ENCODE measurements at regions not wholly inside any gene's neighbourhood (a gene's known extent, or its start where the extent isn't known, plus 50 kb on each side); places are given as distances from the start of the nearest gene placed in this dataset.
"Not testable (repeated sequence)": the region's sequence is repeated elsewhere in the genome, so short reads cannot be mapped to it uniquely, and the experiment has no call there.

- TF ChIP-seq CTCF (IDR thresholded peaks at IDR 0.05); ARID4B (CRISPR knock-in tag; IDR thresholded peaks at IDR 0.05; ENCODE audit: borderline replicate concordance); TEAD4 (CRISPR knock-in tag; IDR thresholded peaks at IDR 0.05); CREM (CRISPR knock-in tag; IDR thresholded peaks at IDR 0.05); NR1H2 (CRISPR knock-in tag; IDR thresholded peaks at IDR 0.05); TP53 (CRISPR knock-in tag; IDR thresholded peaks at IDR 0.05); FOXP4 (CRISPR knock-in tag; IDR thresholded peaks at IDR 0.05); USF2 (CRISPR knock-in tag; IDR thresholded peaks at IDR 0.05): not testable (repeated sequence)
Observed at GRCh38 chr1:771449-771848, 85.0 kb upstream of the OR4F16 start.
